ENCODE measurements at regions not wholly inside any gene's neighbourhood (a gene's known extent, or its start where the extent isn't known, plus 50 kb on each side); places are given as distances from the start of the nearest gene placed in this dataset.
"Not testable (repeated sequence)": the region's sequence is repeated elsewhere in the genome, so short reads cannot be mapped to it uniquely, and the experiment has no call there.

- no peak for DNase-seq
These were observed 591.9 kb downstream of the EPM2A start for GRCh38 chr6:145143379-145143778.

GRCh38 chr6:145147559-145147958 lies 587.8 kb downstream of the EPM2A start:
- DNase-seq: no peak

- DNase-seq: no peak
These were observed 587.2 kb downstream of the EPM2A start for GRCh38 chr6:145147981-145148749.

- no peak for DNase-seq
These were observed 586.5 kb downstream of the EPM2A start for GRCh38 chr6:145148776-145149175.

GRCh38 chr6:145151624-145152023 lies 583.7 kb downstream of the EPM2A start:
- DNase-seq: no peak

- DNase-seq: no peak
These were observed 581.8 kb downstream of the EPM2A start for GRCh38 chr6:145153495-145153894.

- no peak for DNase-seq
These were observed 579.9 kb downstream of the EPM2A start for GRCh38 chr6:145155411-145155810.

GRCh38 chr6:145155873-145156782 lies 579.2 kb downstream of the EPM2A start:
- no peak for DNase-seq

- DNase-seq: not testable (repeated sequence)
These were observed 576.7 kb downstream of the EPM2A start for GRCh38 chr6:145158636-145159035.

- DNase-seq: no peak
These were observed 575.4 kb downstream of the EPM2A start for GRCh38 chr6:145159921-145160320.

GRCh38 chr6:145161501-145161900 lies 573.8 kb downstream of the EPM2A start:
- DNase-seq: no peak

- no peak for DNase-seq
These were observed 565.5 kb downstream of the EPM2A start for GRCh38 chr6:145169726-145170224.

- no peak for DNase-seq
These were observed 559.9 kb downstream of the EPM2A start for GRCh38 chr6:145175470-145175869.

GRCh38 chr6:145178391-145178790 lies 556.9 kb downstream of the EPM2A start:
- no peak for DNase-seq

GRCh38 chr6:145187491-145188206 lies 547.7 kb downstream of the EPM2A start:
- DNase-seq: no peak

GRCh38 chr6:145189836-145190235 lies 545.5 kb downstream of the EPM2A start:
- no peak for DNase-seq

- DNase-seq: no peak
These were observed 540.9 kb downstream of the EPM2A start for GRCh38 chr6:145194389-145194788.

GRCh38 chr6:145199961-145200360 lies 535.4 kb downstream of the EPM2A start:
- DNase-seq: no peak

GRCh38 chr6:145204301-145204700 lies 531.0 kb downstream of the EPM2A start:
- DNase-seq: no peak

- no peak for DNase-seq
These were observed 528.9 kb downstream of the EPM2A start for GRCh38 chr6:145206247-145206907.

- no peak for DNase-seq
These were observed 526.8 kb downstream of the EPM2A start for GRCh38 chr6:145208474-145208873.

- no peak for DNase-seq
These were observed 526.0 kb downstream of the EPM2A start for GRCh38 chr6:145209272-145209671.

GRCh38 chr6:145212813-145213212 lies 522.5 kb downstream of the EPM2A start:
- no peak for DNase-seq

Data from activated CD8-positive, alpha-beta memory T cell treated with anti-CD3 and anti-CD28 coated beads, Interleukin-2, amount 50 U/mL, for 48 hours (primary cell).